ENCODE measurements at regions not wholly inside any gene's neighbourhood (a gene's known extent, or its start where the extent isn't known, plus 50 kb on each side); places are given as distances from the start of the nearest gene placed in this dataset.

GRCh38 chr5:110104726-110105669 is 415.3 kb downstream of the MAN2A1 start:
- CTCF ChIA-PET, result no interaction called here
- no peak overlapping the region for H3K4me3 Mint-ChIP-seq (ENCODE audit: low read depth, unreplicated experiment)

GRCh38 chr5:110105692-110106091 is 416.0 kb downstream of the MAN2A1 start:
- CTCF ChIA-PET, result no interaction called here
- peak; percentile 3 for DNase-seq
- Mint-ChIP-seq H3K9me3 (ENCODE audit: low read depth, unreplicated experiment) (no peaks in the 10 kb centered on the region), H3K27ac (ENCODE audit: unreplicated experiment) (no peak overlapping the region), H3K36me3 (ENCODE audit: insufficient read depth, unreplicated experiment) (no peaks in the 10 kb centered on the region), H3K27me3 (ENCODE audit: unreplicated experiment) (peaks cover 12% of the 10 kb centered on the region), H3K4me3 (ENCODE audit: low read depth, unreplicated experiment) (no peak overlapping the region), H3K4me1 (ENCODE audit: low read depth, unreplicated experiment) (peaks cover 18% of the 10 kb centered on the region)
- no TSS peak for BruUV-seq (replicated peaks)
- no peak for TF ChIP-seq CTCF (IDR thresholded peaks at IDR 0.05; ENCODE audit: unreplicated experiment)
- intact Hi-C loops (cut with micrococcal nuclease; ENCODE audit: unreplicated experiment), result no loop called here

More at GRCh38 chr5:110104726-110105669, 415.3 kb downstream of the MAN2A1 start:
- Mint-ChIP-seq H3K27me3 (ENCODE audit: unreplicated experiment) (peaks cover 12% of the 10 kb centered on the region), H3K4me1 (ENCODE audit: low read depth, unreplicated experiment) (peaks cover 18% of the 10 kb centered on the region), H3K36me3 (ENCODE audit: insufficient read depth, unreplicated experiment) (no peaks in the 10 kb centered on the region), H3K27ac (ENCODE audit: unreplicated experiment) (no peak overlapping the region), H3K9me3 (ENCODE audit: low read depth, unreplicated experiment) (no peaks in the 10 kb centered on the region)
- TF ChIP-seq CTCF (IDR thresholded peaks at IDR 0.05; ENCODE audit: unreplicated experiment), result no peak
- no peak for DNase-seq
- no TSS peak for BruUV-seq (replicated peaks)
- intact Hi-C loops (cut with micrococcal nuclease; ENCODE audit: unreplicated experiment), result no loop called here

GRCh38 chr5:110106750-110107149 is 417.0 kb downstream of the MAN2A1 start:
- intact Hi-C loops (cut with micrococcal nuclease; ENCODE audit: unreplicated experiment), result no loop called here
- no peaks in the 10 kb centered on the region for H3K9me3 Mint-ChIP-seq (ENCODE audit: low read depth, unreplicated experiment)
- peaks cover 18% of the 10 kb centered on the region for H3K4me1 Mint-ChIP-seq (ENCODE audit: low read depth, unreplicated experiment)
- no TSS peak for BruUV-seq (replicated peaks)
- H3K36me3 Mint-ChIP-seq (ENCODE audit: insufficient read depth, unreplicated experiment), result no peaks in the 10 kb centered on the region
- CTCF ChIA-PET, result interaction anchor here (1.1 kb wide), 1 partner anchor 8 kb away, joined by 3 read pairs; no protein-coding TSS in a partner anchor
- H3K27ac Mint-ChIP-seq (ENCODE audit: unreplicated experiment), result no peak overlapping the region
- no peak for TF ChIP-seq CTCF (IDR thresholded peaks at IDR 0.05; ENCODE audit: unreplicated experiment)
- no peak overlapping the region for H3K4me3 Mint-ChIP-seq (ENCODE audit: low read depth, unreplicated experiment)
- DNase-seq, result no peak
- H3K27me3 Mint-ChIP-seq (ENCODE audit: unreplicated experiment), result peaks cover 12% of the 10 kb centered on the region

GRCh38 chr5:110108520-110108919 is 418.8 kb downstream of the MAN2A1 start:
- intact Hi-C loops (cut with micrococcal nuclease; ENCODE audit: unreplicated experiment), result no loop called here
- peaks cover 12% of the 10 kb centered on the region for H3K27me3 Mint-ChIP-seq (ENCODE audit: unreplicated experiment)
- H3K4me3 Mint-ChIP-seq (ENCODE audit: low read depth, unreplicated experiment), result no peak overlapping the region
- CTCF ChIA-PET, result interaction anchor here (0.7 kb wide), 1 partner anchor 77 kb away, joined by 3 read pairs; no protein-coding TSS in a partner anchor
- H3K9me3 Mint-ChIP-seq (ENCODE audit: low read depth, unreplicated experiment), result no peaks in the 10 kb centered on the region
- peaks cover 18% of the 10 kb centered on the region for H3K4me1 Mint-ChIP-seq (ENCODE audit: low read depth, unreplicated experiment)
- H3K36me3 Mint-ChIP-seq (ENCODE audit: insufficient read depth, unreplicated experiment), result no peaks in the 10 kb centered on the region
- BruUV-seq (replicated peaks), result no TSS peak
- no peak for TF ChIP-seq CTCF (IDR thresholded peaks at IDR 0.05; ENCODE audit: unreplicated experiment)
- no peak overlapping the region for H3K27ac Mint-ChIP-seq (ENCODE audit: unreplicated experiment)
- DNase-seq, result no peak

Data from Calu3 (cell line).